ENCODE measurements at regions not wholly inside any gene's neighbourhood (a gene's known extent, or its start where the extent isn't known, plus 50 kb on each side); places are given as distances from the start of the nearest gene placed in this dataset.

DNA sequence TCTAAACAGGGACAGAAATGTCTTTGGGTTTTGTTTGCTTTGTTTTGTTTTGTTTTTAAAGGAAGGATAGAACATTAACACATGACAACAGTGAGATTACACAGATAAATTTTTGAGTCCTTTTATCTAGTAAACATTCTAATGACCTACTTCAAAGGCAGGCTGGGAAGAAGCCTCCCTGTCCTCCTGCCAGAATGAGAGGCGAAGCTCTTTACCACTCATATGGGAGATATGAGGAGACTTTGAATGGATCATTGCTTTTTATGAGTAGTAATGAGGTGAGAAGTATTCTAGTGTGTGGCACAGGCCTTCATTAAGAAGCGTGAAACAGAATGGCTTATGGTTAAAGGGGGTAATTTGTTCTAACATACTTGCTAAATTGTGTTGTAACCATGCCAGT, 172.0 kb downstream of the FBXO8 start:
- H3K27me3 ChIP-seq (ENCODE audit: insufficient read depth, low read length), result peaks cover 84% of the 10 kb centered on the region
- no peak overlapping the region for H3K27ac ChIP-seq (ENCODE audit: low read depth, low read length)
- intact Hi-C loops (cut with micrococcal nuclease), result no loop called here
- TF ChIP-seq POLR2A (IDR thresholded peaks at IDR 0.05; ENCODE audit: borderline replicate concordance, extremely low read depth, insufficient read depth, insufficient read length) (no peak), SRF (IDR thresholded peaks at IDR 0.05; ENCODE audit: low read depth) (no peak), EZH2 (IDR thresholded peaks at IDR 0.05) (no peak), EGR1 (IDR thresholded peaks at IDR 0.05; ENCODE audit: low read depth) (no peak), EZH2phosphoT487 (IDR thresholded peaks at IDR 0.05; ENCODE audit: borderline replicate concordance) (no peak)
- H3K4me1 ChIP-seq (ENCODE audit: control insufficient read depth in 1 of 2, insufficient read depth in 2 of 2, low read length in 2 of 2), result no peaks in the 10 kb centered on the region
- H3K4me2 ChIP-seq (ENCODE audit: low read length), result no peak overlapping the region
- BruUV-seq (replicated peaks), result no TSS peak
- H3K4me3 ChIP-seq (replicated peaks in 1 of 2; ENCODE audit: low read depth in 1 of 2, low read length in 2 of 2), result no peak overlapping the region
- CTCF ChIA-PET, result no interaction called here
- H3K9ac ChIP-seq (ENCODE audit: low read length), result no peak overlapping the region
- H3K36me3 ChIP-seq (ENCODE audit: control insufficient read depth in 1 of 2, insufficient read depth in 2 of 2, low read length in 2 of 2), result no peaks in the 10 kb centered on the region
- ATAC-seq (no peak), DNase-seq (ENCODE audit: low read depth, low spot score) (no peak)
- RAD21 ChIA-PET (ENCODE audit: low non-redundant PET in 1 of 2, low total read pairs in 2 of 2, uncharacterized antibody in 2 of 2, unreplicated experiment in 2 of 2), result no interaction called here
- POLR2A ChIA-PET, result no interaction called here
- no peaks in the 10 kb centered on the region for H3K9me3 ChIP-seq (ENCODE audit: control insufficient read depth in 1 of 2, insufficient read depth in 1 of 2, low read depth in 1 of 2, low read length in 2 of 2)
- no peaks in the 10 kb centered on the region for H3K79me2 ChIP-seq (ENCODE audit: insufficient read depth, low read length)
- H2AFZ ChIP-seq (ENCODE audit: low read depth, low read length, poor library complexity, severe bottlenecking), result no peak overlapping the region
- H3K9me2 ChIP-seq (ENCODE audit: insufficient read depth), result no peaks in the 10 kb centered on the region
- H4K20me1 ChIP-seq (ENCODE audit: insufficient read depth), result no peaks in the 10 kb centered on the region

DNA sequence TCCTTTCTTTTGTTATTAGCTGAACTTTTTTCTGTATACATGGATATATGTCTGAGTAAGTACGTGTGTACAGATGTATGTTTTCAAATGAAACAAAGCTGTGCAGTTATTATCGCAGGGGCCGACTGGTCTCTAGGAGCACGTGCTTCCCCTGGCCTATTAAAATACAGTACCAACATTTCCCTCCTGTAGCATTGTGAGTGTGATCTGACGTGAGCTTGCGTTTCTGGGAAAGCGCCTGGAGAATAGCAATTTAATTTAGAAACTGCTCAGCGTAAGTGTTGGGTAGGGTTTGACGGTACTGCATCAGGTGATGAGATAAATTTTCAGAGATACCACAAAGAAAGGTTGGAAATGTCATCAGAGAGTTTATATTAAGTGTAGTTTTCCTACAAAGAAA, 173.3 kb downstream of the FBXO8 start:
- CTCF ChIA-PET, result no interaction called here

More for the DNA sequence above, 173.3 kb downstream of the FBXO8 start:
- Histone ChIP-seq H3K79me2 (ENCODE audit: insufficient read depth, low read length) (no peaks in the 10 kb centered on the region), H4K20me1 (ENCODE audit: insufficient read depth) (no peaks in the 10 kb centered on the region), H3K36me3 (ENCODE audit: control insufficient read depth in 1 of 2, insufficient read depth in 2 of 2, low read length in 2 of 2) (no peaks in the 10 kb centered on the region), H3K4me1 (ENCODE audit: control insufficient read depth in 1 of 2, insufficient read depth in 2 of 2, low read length in 2 of 2) (no peaks in the 10 kb centered on the region), H3K9me3 (ENCODE audit: control insufficient read depth in 1 of 2, insufficient read depth in 1 of 2, low read depth in 1 of 2, low read length in 2 of 2) (no peaks in the 10 kb centered on the region), H3K27me3 (ENCODE audit: insufficient read depth, low read length) (peaks cover 71% of the 10 kb centered on the region), H3K9me2 (ENCODE audit: insufficient read depth) (no peaks in the 10 kb centered on the region), H2AFZ (ENCODE audit: low read depth, low read length, poor library complexity, severe bottlenecking) (no peak overlapping the region), H3K27ac (ENCODE audit: low read depth, low read length) (no peak overlapping the region), H3K9ac (ENCODE audit: low read length) (no peak overlapping the region), H3K4me2 (ENCODE audit: low read length) (no peak overlapping the region), H3K4me3 (replicated peaks in 1 of 2; ENCODE audit: low read depth in 1 of 2, low read length in 2 of 2) (no peak overlapping the region)
- DNase-seq (ENCODE audit: low read depth, low spot score) (no peak), ATAC-seq (no peak)
- POLR2A ChIA-PET, result no interaction called here
- TF ChIP-seq, protein P1, sequence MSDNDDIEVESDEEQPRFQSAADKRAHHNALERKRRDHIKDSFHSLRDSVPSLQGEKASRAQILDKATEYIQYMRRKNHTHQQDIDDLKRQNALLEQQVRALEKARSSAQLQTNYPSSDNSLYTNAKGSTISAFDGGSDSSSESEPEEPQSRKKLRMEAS (IDR thresholded peaks at IDR 0.05), result no peak
- no peak for TF ChIP-seq ELF1 (IDR thresholded peaks at IDR 0.05; ENCODE audit: borderline replicate concordance, low read depth)
- no peak for TF ChIP-seq SIN3A (IDR thresholded peaks at IDR 0.05; ENCODE audit: low read depth)
- TF ChIP-seq SRF (IDR thresholded peaks at IDR 0.05; ENCODE audit: low read depth), result no peak
- no peak for TF ChIP-seq ZFX (IDR thresholded peaks at IDR 0.05)
- no peak for TF ChIP-seq FOSL1 (IDR thresholded peaks at IDR 0.05; ENCODE audit: low read depth)
- TF ChIP-seq, protein P2, sequence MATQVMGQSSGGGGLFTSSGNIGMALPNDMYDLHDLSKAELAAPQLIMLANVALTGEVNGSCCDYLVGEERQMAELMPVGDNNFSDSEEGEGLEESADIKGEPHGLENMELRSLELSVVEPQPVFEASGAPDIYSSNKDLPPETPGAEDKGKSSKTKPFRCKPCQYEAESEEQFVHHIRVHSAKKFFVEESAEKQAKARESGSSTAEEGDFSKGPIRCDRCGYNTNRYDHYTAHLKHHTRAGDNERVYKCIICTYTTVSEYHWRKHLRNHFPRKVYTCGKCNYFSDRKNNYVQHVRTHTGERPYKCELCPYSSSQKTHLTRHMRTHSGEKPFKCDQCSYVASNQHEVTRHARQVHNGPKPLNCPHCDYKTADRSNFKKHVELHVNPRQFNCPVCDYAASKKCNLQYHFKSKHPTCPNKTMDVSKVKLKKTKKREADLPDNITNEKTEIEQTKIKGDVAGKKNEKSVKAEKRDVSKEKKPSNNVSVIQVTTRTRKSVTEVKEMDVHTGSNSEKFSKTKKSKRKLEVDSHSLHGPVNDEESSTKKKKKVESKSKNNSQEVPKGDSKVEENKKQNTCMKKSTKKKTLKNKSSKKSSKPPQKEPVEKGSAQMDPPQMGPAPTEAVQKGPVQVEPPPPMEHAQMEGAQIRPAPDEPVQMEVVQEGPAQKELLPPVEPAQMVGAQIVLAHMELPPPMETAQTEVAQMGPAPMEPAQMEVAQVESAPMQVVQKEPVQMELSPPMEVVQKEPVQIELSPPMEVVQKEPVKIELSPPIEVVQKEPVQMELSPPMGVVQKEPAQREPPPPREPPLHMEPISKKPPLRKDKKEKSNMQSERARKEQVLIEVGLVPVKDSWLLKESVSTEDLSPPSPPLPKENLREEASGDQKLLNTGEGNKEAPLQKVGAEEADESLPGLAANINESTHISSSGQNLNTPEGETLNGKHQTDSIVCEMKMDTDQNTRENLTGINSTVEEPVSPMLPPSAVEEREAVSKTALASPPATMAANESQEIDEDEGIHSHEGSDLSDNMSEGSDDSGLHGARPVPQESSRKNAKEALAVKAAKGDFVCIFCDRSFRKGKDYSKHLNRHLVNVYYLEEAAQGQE (IDR thresholded peaks at IDR 0.05; ENCODE audit: low read depth), result no peak
- TF ChIP-seq TCF7L2 (IDR thresholded peaks at IDR 0.05; ENCODE audit: borderline replicate concordance, extremely low read depth, insufficient read depth, insufficient read length), result no peak
- TF ChIP-seq, protein P3, sequence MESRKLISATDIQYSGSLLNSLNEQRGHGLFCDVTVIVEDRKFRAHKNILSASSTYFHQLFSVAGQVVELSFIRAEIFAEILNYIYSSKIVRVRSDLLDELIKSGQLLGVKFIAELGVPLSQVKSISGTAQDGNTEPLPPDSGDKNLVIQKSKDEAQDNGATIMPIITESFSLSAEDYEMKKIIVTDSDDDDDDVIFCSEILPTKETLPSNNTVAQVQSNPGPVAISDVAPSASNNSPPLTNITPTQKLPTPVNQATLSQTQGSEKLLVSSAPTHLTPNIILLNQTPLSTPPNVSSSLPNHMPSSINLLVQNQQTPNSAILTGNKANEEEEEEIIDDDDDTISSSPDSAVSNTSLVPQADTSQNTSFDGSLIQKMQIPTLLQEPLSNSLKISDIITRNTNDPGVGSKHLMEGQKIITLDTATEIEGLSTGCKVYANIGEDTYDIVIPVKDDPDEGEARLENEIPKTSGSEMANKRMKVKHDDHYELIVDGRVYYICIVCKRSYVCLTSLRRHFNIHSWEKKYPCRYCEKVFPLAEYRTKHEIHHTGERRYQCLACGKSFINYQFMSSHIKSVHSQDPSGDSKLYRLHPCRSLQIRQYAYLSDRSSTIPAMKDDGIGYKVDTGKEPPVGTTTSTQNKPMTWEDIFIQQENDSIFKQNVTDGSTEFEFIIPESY (IDR thresholded peaks at IDR 0.05; ENCODE audit: extremely low read depth, insufficient replicate concordance, low read length), result no peak
- no peak for TF ChIP-seq EZH2phosphoT487 (IDR thresholded peaks at IDR 0.05; ENCODE audit: borderline replicate concordance)
- TF ChIP-seq JUND (IDR thresholded peaks at IDR 0.05), result no peak
- TF ChIP-seq POLR2A (IDR thresholded peaks at IDR 0.05; ENCODE audit: borderline replicate concordance, extremely low read depth, insufficient read depth, insufficient read length), result no peak
- TF ChIP-seq CBX3 (IDR thresholded peaks at IDR 0.05; ENCODE audit: low read depth), result no peak
- TF ChIP-seq ZNF274 (IDR thresholded peaks at IDR 0.05; ENCODE audit: low read depth, low read length), result no peak
- BruUV-seq (replicated peaks), result no TSS peak
- RAD21 ChIA-PET (ENCODE audit: low non-redundant PET in 1 of 2, low total read pairs in 2 of 2, uncharacterized antibody in 2 of 2, unreplicated experiment in 2 of 2), result no interaction called here
- intact Hi-C loops (cut with micrococcal nuclease), result no loop called here
